GM19467 (cell line): ENCODE measurements at regions not wholly inside any gene's neighbourhood (a gene's known extent, or its start where the extent isn't known, plus 50 kb on each side); places are given as distances from the start of the nearest gene placed in this dataset.

Experiments
- ATAC-seq: cut with Tn5 transposase; IDR thresholded peaks from one replicate; pipeline ENCODE4 v1.9.1; 2021; ENCODE audit warnings: mild to moderate bottlenecking, moderate library complexity; ENCODE audit not compliant: unreplicated experiment

- ATAC-seq = no peak
Observed at GRCh38 chr10:33754052-33754451, 419.6 kb upstream of the NRP1 start.

GRCh38 chr10:33753389-33753788 is 418.9 kb upstream of the NRP1 start:
- no peak for ATAC-seq

GRCh38 chr10:33749790-33750189 is 415.3 kb upstream of the NRP1 start:
- ATAC-seq = no peak

- ATAC-seq = no peak
Observed at GRCh38 chr10:33749067-33749735, 414.7 kb upstream of the NRP1 start.

GRCh38 chr10:33746836-33747268 is 412.4 kb upstream of the NRP1 start:
- ATAC-seq = no peak

- ATAC-seq = no peak
Observed at GRCh38 chr10:33746186-33746585, 411.7 kb upstream of the NRP1 start.

GRCh38 chr10:33743429-33743857 is 409.0 kb upstream of the NRP1 start:
- no peak for ATAC-seq

- no peak for ATAC-seq
Observed at GRCh38 chr10:33739031-33739430, 404.6 kb upstream of the NRP1 start.

GRCh38 chr10:33735464-33735923 is 401.0 kb upstream of the NRP1 start:
- no peak for ATAC-seq

GRCh38 chr10:33734393-33735155 is 400.1 kb upstream of the NRP1 start:
- ATAC-seq = no peak

- ATAC-seq = no peak
Observed at GRCh38 chr10:33733058-33733457, 398.6 kb upstream of the NRP1 start.

GRCh38 chr10:33732161-33732680 is 397.8 kb upstream of the NRP1 start:
- no peak for ATAC-seq

- ATAC-seq = no peak
Observed at GRCh38 chr10:33731322-33731721, 396.9 kb upstream of the NRP1 start.

- ATAC-seq = no peak
Observed at GRCh38 chr10:33725430-33725829, 391.0 kb upstream of the NRP1 start.

GRCh38 chr10:33723181-33723580 is 388.7 kb upstream of the NRP1 start:
- ATAC-seq = no peak

- ATAC-seq = no peak
Observed at GRCh38 chr10:33722067-33722466, 387.6 kb upstream of the NRP1 start.

- ATAC-seq = no peak
Observed at GRCh38 chr10:33721509-33721908, 387.0 kb upstream of the NRP1 start.

GRCh38 chr10:33720161-33720560 is 385.7 kb upstream of the NRP1 start:
- no peak for ATAC-seq

GRCh38 chr10:33719005-33719703 is 384.7 kb upstream of the NRP1 start:
- ATAC-seq = no peak

GRCh38 chr10:33716501-33717267 is 382.2 kb upstream of the NRP1 start:
- ATAC-seq = no peak
